ENCODE measurements at regions not wholly inside any gene's neighbourhood (a gene's known extent, or its start where the extent isn't known, plus 50 kb on each side); places are given as distances from the start of the nearest gene placed in this dataset.

DNA sequence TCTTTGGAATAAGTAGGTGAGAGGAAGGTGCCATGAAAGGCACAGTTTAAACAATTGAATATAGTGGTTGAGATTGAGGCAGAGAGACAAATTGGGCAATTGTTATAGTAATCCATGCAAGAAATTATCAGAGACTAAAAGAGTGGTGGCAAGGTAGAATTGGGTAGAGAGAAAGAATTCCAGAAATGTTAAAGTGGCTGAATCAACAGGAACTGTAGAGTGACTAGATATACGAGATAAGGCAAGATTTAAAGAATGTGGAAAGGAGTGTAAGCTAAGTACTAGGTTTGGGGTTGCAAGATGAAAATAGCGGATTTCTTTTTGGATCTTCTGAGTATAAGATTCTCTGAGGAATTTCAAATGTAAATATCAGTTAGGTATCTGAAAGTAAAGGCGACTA lies 285.2 kb downstream of the DMRTA1 start:
- TF ChIP-seq, protein P1, sequence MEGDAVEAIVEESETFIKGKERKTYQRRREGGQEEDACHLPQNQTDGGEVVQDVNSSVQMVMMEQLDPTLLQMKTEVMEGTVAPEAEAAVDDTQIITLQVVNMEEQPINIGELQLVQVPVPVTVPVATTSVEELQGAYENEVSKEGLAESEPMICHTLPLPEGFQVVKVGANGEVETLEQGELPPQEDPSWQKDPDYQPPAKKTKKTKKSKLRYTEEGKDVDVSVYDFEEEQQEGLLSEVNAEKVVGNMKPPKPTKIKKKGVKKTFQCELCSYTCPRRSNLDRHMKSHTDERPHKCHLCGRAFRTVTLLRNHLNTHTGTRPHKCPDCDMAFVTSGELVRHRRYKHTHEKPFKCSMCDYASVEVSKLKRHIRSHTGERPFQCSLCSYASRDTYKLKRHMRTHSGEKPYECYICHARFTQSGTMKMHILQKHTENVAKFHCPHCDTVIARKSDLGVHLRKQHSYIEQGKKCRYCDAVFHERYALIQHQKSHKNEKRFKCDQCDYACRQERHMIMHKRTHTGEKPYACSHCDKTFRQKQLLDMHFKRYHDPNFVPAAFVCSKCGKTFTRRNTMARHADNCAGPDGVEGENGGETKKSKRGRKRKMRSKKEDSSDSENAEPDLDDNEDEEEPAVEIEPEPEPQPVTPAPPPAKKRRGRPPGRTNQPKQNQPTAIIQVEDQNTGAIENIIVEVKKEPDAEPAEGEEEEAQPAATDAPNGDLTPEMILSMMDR (IDR thresholded peaks at IDR 0.05): no peak
- TF ChIP-seq POLR2A (IDR thresholded peaks at IDR 0.05): no peak
